ENCODE measurements at regions not wholly inside any gene's neighbourhood (a gene's known extent, or its start where the extent isn't known, plus 50 kb on each side); places are given as distances from the start of the nearest gene placed in this dataset.
A peak's percentile ranks its signal among the peaks of the same experiment; 100 is the strongest.

DNA sequence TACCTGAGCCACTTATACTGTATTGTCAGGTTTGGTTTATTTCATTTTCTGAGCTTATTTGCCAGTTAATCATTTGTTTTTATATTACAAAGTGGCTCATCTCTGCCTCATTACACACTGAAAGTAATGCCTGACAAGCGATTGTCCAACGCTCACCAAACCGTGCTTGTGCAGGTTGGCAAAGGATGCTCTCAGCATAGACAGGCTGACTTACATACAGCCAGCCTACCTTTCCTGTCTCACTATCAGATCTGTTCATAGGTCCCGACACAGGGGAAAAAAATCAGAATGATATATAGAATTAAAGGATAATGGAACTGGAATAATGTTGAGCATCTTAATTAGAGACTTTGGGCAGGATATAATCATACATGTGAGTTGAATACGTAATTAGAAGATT lies 739.7 kb upstream of the RIOK2 start:
- Histone ChIP-seq H3K4me2 (ENCODE audit: insufficient read depth, low read length) (no peak overlapping the region), H3K4me1 (ENCODE audit: insufficient read depth, low read length) (no peaks in the 10 kb centered on the region), H3K27ac (ENCODE audit: low read depth, low read length) (no peak overlapping the region), H2AFZ (ENCODE audit: low read length) (no peak overlapping the region), H3K36me3 (ENCODE audit: insufficient read depth, low read length) (no peaks in the 10 kb centered on the region), H3K27me3 (ENCODE audit: insufficient read depth, low read length) (no peaks in the 10 kb centered on the region), H3K79me2 (ENCODE audit: insufficient read depth, low read length) (no peaks in the 10 kb centered on the region), H4K20me1 (ENCODE audit: insufficient read depth, low read length) (no peaks in the 10 kb centered on the region), H3K4me3 (ENCODE audit: insufficient read depth, low read length) (no peak overlapping the region), H3K9me3 (ENCODE audit: low read depth, low read length) (no peaks in the 10 kb centered on the region)
- no peak for TF ChIP-seq CTCF (IDR thresholded peaks at IDR 0.05; ENCODE audit: extremely low read depth, low read depth, low read length)
- no peak for DNase-seq (ENCODE audit: insufficient read length, low spot score, missing footprints)

GRCh38 chr5:97923496-97923895 lies 740.4 kb upstream of the RIOK2 start:
- Histone ChIP-seq H2AFZ (ENCODE audit: low read length) (no peak overlapping the region), H3K4me2 (ENCODE audit: insufficient read depth, low read length) (no peak overlapping the region), H3K27ac (ENCODE audit: low read depth, low read length) (no peak overlapping the region), H3K4me3 (ENCODE audit: insufficient read depth, low read length) (no peak overlapping the region), H4K20me1 (ENCODE audit: insufficient read depth, low read length) (no peaks in the 10 kb centered on the region), H3K36me3 (ENCODE audit: insufficient read depth, low read length) (no peaks in the 10 kb centered on the region), H3K9me3 (ENCODE audit: low read depth, low read length) (no peaks in the 10 kb centered on the region), H3K27me3 (ENCODE audit: insufficient read depth, low read length) (no peaks in the 10 kb centered on the region), H3K4me1 (ENCODE audit: insufficient read depth, low read length) (no peaks in the 10 kb centered on the region), H3K79me2 (ENCODE audit: insufficient read depth, low read length) (no peaks in the 10 kb centered on the region)
- no peak for DNase-seq (ENCODE audit: insufficient read length, low spot score, missing footprints)
- TF ChIP-seq CTCF (IDR thresholded peaks at IDR 0.05; ENCODE audit: extremely low read depth, low read depth, low read length) = no peak

DNA sequence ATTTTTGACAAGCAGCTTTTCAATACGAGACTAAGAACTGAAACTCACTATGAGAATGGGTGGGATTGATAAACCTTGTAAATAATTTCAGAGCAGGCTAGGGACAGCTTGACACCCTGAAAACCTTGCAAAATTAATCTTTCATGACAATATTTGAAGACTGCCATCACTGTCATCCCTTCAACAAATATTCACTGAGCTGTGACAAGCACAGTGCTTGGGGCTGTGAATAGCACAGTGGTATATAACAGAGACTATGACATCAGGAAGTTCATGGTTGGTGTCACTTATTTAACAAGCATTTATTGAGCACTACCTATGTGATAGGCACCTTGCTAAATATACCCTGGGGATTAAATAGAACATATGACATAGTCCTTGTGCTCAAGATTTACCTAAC lies 741.0 kb upstream of the RIOK2 start:
- H3K4me2 ChIP-seq (ENCODE audit: insufficient read depth, low read length) = no peak overlapping the region
- TF ChIP-seq CTCF (IDR thresholded peaks at IDR 0.05; ENCODE audit: extremely low read depth, low read depth, low read length) = no peak
- H2AFZ ChIP-seq (ENCODE audit: low read length) = no peak overlapping the region
- no peak overlapping the region for H3K27ac ChIP-seq (ENCODE audit: low read depth, low read length)
- no peaks in the 10 kb centered on the region for H4K20me1 ChIP-seq (ENCODE audit: insufficient read depth, low read length)
- H3K36me3 ChIP-seq (ENCODE audit: insufficient read depth, low read length) = no peaks in the 10 kb centered on the region
- no peak overlapping the region for H3K4me3 ChIP-seq (ENCODE audit: insufficient read depth, low read length)
- H3K4me1 ChIP-seq (ENCODE audit: insufficient read depth, low read length) = no peaks in the 10 kb centered on the region
- H3K9me3 ChIP-seq (ENCODE audit: low read depth, low read length) = no peaks in the 10 kb centered on the region
- H3K79me2 ChIP-seq (ENCODE audit: insufficient read depth, low read length) = no peaks in the 10 kb centered on the region
- DNase-seq (ENCODE audit: insufficient read length, low spot score, missing footprints) = no peak
- H3K27me3 ChIP-seq (ENCODE audit: insufficient read depth, low read length) = no peaks in the 10 kb centered on the region

GRCh38 chr5:97929383-97929782 lies 746.3 kb upstream of the RIOK2 start:
- Histone ChIP-seq H3K27me3 (ENCODE audit: insufficient read depth, low read length) (no peaks in the 10 kb centered on the region), H3K27ac (ENCODE audit: low read depth, low read length) (no peak overlapping the region), H3K4me1 (ENCODE audit: insufficient read depth, low read length) (no peaks in the 10 kb centered on the region), H3K4me2 (ENCODE audit: insufficient read depth, low read length) (no peak overlapping the region), H3K36me3 (ENCODE audit: insufficient read depth, low read length) (no peaks in the 10 kb centered on the region), H3K4me3 (ENCODE audit: insufficient read depth, low read length) (no peak overlapping the region), H4K20me1 (ENCODE audit: insufficient read depth, low read length) (no peaks in the 10 kb centered on the region), H2AFZ (ENCODE audit: low read length) (peak overlapping the region; percentile 23), H3K9me3 (ENCODE audit: low read depth, low read length) (no peaks in the 10 kb centered on the region), H3K79me2 (ENCODE audit: insufficient read depth, low read length) (no peaks in the 10 kb centered on the region)
- DNase-seq (ENCODE audit: insufficient read length, low spot score, missing footprints) = peak; percentile 48
- no peak for TF ChIP-seq CTCF (IDR thresholded peaks at IDR 0.05; ENCODE audit: extremely low read depth, low read depth, low read length)

Data from osteoblast (primary cell).